ENCODE measurements at regions not wholly inside any gene's neighbourhood (a gene's known extent, or its start where the extent isn't known, plus 50 kb on each side); places are given as distances from the start of the nearest gene placed in this dataset.

DNA sequence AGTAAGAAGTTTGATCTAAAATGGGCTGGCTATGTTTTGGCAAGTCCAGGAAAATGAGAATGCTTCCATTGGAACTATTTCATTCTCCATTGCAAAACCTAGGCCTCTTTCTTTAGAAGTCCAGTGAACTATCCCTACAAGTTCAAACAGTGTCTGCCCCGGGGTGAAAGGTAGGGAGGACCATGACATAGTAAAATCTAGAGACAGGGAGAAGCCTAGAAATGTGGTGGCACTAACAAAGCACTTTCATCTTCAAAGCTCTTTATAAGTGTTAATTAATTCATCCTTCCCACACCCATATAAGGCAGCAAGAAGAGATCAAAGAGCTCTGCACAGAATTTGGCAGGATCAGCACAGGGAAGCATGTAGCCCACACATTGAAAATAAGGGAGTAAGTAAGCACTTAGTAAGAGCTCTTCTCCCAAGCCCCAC, 214.5 kb downstream of the IRS1 start:
- TF ChIP-seq, protein P1, sequence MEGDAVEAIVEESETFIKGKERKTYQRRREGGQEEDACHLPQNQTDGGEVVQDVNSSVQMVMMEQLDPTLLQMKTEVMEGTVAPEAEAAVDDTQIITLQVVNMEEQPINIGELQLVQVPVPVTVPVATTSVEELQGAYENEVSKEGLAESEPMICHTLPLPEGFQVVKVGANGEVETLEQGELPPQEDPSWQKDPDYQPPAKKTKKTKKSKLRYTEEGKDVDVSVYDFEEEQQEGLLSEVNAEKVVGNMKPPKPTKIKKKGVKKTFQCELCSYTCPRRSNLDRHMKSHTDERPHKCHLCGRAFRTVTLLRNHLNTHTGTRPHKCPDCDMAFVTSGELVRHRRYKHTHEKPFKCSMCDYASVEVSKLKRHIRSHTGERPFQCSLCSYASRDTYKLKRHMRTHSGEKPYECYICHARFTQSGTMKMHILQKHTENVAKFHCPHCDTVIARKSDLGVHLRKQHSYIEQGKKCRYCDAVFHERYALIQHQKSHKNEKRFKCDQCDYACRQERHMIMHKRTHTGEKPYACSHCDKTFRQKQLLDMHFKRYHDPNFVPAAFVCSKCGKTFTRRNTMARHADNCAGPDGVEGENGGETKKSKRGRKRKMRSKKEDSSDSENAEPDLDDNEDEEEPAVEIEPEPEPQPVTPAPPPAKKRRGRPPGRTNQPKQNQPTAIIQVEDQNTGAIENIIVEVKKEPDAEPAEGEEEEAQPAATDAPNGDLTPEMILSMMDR (IDR thresholded peaks at IDR 0.05): no peak
- TF ChIP-seq POLR2A (IDR thresholded peaks at IDR 0.05): no peak

Data from testis (tissue), 2 donors.